ENCODE measurements at regions not wholly inside any gene's neighbourhood (a gene's known extent, or its start where the extent isn't known, plus 50 kb on each side); places are given as distances from the start of the nearest gene placed in this dataset.

DNA sequence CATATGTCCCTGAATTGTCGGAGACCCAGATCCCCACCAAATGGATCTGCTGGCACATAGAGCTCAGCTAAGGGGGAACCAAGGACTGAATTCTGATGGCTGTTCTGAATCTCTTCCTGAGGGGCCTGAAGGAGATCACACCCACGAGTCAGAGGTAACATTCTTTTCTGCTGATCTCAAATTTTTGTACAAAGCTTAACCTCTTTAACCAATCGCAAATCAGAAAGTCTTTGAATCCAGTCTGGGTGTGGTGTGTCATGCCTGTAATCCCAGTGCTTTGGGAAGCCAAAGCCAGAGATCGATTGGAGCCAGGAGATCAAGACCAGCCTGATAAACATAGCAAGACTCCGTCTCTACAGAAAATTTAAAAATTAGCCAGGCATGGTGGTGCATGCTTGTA lies 62.8 kb upstream of the PRRC2C start:
- Histone ChIP-seq H3K4me3 (ENCODE audit: low read depth in 1 of 3, low read length in 3 of 3) (no peak overlapping the region), H3K36me3 (ENCODE audit: control insufficient read depth in 4 of 4, insufficient read depth in 3 of 4, low read depth in 1 of 4, low read length in 3 of 4) (no peaks in the 10 kb centered on the region), H3K27me3 (ENCODE audit: control insufficient read depth in 4 of 4, insufficient read depth in 4 of 4, low read length in 3 of 4) (no peaks in the 10 kb centered on the region), H3K9ac (ENCODE audit: low read depth in 1 of 2, low read length in 2 of 2) (no peak overlapping the region), H3K4me1 (ENCODE audit: control insufficient read depth in 4 of 4, insufficient read depth in 4 of 4, low read length in 3 of 4) (no peaks in the 10 kb centered on the region), H3K27ac (ENCODE audit: low read depth in 1 of 2, low read length in 2 of 2) (no peak overlapping the region), H3K9me3 (ENCODE audit: control insufficient read depth in 4 of 4, low read length in 3 of 4) (no peaks in the 10 kb centered on the region)
- TF ChIP-seq, protein P1, sequence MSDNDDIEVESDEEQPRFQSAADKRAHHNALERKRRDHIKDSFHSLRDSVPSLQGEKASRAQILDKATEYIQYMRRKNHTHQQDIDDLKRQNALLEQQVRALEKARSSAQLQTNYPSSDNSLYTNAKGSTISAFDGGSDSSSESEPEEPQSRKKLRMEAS (IDR thresholded peaks at IDR 0.05) = no peak
- no peak for TF ChIP-seq SP1 (IDR thresholded peaks at IDR 0.05)
- TF ChIP-seq NR2F2 (IDR thresholded peaks at IDR 0.05) = no peak
- no peak for TF ChIP-seq RAD21 (IDR thresholded peaks at IDR 0.05)
- TF ChIP-seq, protein P2, sequence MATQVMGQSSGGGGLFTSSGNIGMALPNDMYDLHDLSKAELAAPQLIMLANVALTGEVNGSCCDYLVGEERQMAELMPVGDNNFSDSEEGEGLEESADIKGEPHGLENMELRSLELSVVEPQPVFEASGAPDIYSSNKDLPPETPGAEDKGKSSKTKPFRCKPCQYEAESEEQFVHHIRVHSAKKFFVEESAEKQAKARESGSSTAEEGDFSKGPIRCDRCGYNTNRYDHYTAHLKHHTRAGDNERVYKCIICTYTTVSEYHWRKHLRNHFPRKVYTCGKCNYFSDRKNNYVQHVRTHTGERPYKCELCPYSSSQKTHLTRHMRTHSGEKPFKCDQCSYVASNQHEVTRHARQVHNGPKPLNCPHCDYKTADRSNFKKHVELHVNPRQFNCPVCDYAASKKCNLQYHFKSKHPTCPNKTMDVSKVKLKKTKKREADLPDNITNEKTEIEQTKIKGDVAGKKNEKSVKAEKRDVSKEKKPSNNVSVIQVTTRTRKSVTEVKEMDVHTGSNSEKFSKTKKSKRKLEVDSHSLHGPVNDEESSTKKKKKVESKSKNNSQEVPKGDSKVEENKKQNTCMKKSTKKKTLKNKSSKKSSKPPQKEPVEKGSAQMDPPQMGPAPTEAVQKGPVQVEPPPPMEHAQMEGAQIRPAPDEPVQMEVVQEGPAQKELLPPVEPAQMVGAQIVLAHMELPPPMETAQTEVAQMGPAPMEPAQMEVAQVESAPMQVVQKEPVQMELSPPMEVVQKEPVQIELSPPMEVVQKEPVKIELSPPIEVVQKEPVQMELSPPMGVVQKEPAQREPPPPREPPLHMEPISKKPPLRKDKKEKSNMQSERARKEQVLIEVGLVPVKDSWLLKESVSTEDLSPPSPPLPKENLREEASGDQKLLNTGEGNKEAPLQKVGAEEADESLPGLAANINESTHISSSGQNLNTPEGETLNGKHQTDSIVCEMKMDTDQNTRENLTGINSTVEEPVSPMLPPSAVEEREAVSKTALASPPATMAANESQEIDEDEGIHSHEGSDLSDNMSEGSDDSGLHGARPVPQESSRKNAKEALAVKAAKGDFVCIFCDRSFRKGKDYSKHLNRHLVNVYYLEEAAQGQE (IDR thresholded peaks at IDR 0.05) = no peak
- TF ChIP-seq, protein P3, sequence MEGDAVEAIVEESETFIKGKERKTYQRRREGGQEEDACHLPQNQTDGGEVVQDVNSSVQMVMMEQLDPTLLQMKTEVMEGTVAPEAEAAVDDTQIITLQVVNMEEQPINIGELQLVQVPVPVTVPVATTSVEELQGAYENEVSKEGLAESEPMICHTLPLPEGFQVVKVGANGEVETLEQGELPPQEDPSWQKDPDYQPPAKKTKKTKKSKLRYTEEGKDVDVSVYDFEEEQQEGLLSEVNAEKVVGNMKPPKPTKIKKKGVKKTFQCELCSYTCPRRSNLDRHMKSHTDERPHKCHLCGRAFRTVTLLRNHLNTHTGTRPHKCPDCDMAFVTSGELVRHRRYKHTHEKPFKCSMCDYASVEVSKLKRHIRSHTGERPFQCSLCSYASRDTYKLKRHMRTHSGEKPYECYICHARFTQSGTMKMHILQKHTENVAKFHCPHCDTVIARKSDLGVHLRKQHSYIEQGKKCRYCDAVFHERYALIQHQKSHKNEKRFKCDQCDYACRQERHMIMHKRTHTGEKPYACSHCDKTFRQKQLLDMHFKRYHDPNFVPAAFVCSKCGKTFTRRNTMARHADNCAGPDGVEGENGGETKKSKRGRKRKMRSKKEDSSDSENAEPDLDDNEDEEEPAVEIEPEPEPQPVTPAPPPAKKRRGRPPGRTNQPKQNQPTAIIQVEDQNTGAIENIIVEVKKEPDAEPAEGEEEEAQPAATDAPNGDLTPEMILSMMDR (IDR thresholded peaks at IDR 0.05; ENCODE audit: low read depth, low read length, missing input control) = no peak
- no peak for TF ChIP-seq FOXA1 (IDR thresholded peaks at IDR 0.05)
- TF ChIP-seq, protein P4, sequence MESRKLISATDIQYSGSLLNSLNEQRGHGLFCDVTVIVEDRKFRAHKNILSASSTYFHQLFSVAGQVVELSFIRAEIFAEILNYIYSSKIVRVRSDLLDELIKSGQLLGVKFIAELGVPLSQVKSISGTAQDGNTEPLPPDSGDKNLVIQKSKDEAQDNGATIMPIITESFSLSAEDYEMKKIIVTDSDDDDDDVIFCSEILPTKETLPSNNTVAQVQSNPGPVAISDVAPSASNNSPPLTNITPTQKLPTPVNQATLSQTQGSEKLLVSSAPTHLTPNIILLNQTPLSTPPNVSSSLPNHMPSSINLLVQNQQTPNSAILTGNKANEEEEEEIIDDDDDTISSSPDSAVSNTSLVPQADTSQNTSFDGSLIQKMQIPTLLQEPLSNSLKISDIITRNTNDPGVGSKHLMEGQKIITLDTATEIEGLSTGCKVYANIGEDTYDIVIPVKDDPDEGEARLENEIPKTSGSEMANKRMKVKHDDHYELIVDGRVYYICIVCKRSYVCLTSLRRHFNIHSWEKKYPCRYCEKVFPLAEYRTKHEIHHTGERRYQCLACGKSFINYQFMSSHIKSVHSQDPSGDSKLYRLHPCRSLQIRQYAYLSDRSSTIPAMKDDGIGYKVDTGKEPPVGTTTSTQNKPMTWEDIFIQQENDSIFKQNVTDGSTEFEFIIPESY (IDR thresholded peaks at IDR 0.05) = no peak
- TF ChIP-seq EGR1 (IDR thresholded peaks at IDR 0.05; ENCODE audit: low read depth in 2 of 2) = no peak
- TF ChIP-seq, protein P5, sequence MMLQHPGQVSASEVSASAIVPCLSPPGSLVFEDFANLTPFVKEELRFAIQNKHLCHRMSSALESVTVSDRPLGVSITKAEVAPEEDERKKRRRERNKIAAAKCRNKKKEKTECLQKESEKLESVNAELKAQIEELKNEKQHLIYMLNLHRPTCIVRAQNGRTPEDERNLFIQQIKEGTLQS (IDR thresholded peaks at IDR 0.05) = no peak
- no peak for TF ChIP-seq TAF1 (conservative IDR thresholded peaks at IDR 0.05)
- TF ChIP-seq HNF4A (conservative IDR thresholded peaks at IDR 0.05) = no peak
- TF ChIP-seq GABPA (IDR thresholded peaks at IDR 0.05 in 1 of 2, conservative IDR thresholded peaks at IDR 0.05 in 1 of 2) = no peak
- no peak for TF ChIP-seq FOXA2 (IDR thresholded peaks at IDR 0.05)
- no peak for TF ChIP-seq RXRA (IDR thresholded peaks at IDR 0.05)
- no peak for DNase-seq (ENCODE audit: low spot score)
- 82% methylated on average over 5 of the region's 5 CpGs for WGBS

DNA sequence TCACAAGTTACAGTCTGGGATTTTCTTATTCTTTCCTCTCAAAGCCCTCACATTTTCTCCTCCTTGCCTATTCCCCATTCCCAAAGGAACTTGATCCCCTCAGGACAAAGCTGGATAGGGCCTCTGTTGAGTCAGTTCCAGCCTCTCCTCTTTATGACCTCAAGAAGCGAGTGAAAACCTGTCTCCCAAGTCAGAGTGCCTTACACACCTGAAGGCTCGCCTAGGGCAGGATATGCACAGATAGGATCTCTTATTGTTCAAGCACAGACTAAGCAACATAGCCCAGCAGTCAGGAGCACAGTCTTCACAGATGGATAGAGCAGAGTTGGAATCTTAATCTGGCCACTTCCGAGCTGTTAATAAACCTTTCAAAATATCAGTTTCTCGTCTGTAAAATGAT lies 60.8 kb upstream of the PRRC2C start:
- H3K4me1 ChIP-seq (ENCODE audit: control insufficient read depth in 4 of 4, insufficient read depth in 4 of 4, low read length in 3 of 4) = no peaks in the 10 kb centered on the region
- DNase-seq (ENCODE audit: low spot score) = no peak
- H3K9me3 ChIP-seq (ENCODE audit: control insufficient read depth in 4 of 4, low read length in 3 of 4) = no peaks in the 10 kb centered on the region
- H3K4me3 ChIP-seq (ENCODE audit: low read depth in 1 of 3, low read length in 3 of 3) = no peak overlapping the region
- WGBS = 79% methylated on average over 4 of the region's 4 CpGs
- no peaks in the 10 kb centered on the region for H3K27me3 ChIP-seq (ENCODE audit: control insufficient read depth in 4 of 4, insufficient read depth in 4 of 4, low read length in 3 of 4)
- no peak overlapping the region for H3K9ac ChIP-seq (ENCODE audit: low read depth in 1 of 2, low read length in 2 of 2)
- no peak overlapping the region for H3K27ac ChIP-seq (ENCODE audit: low read depth in 1 of 2, low read length in 2 of 2)
- H3K36me3 ChIP-seq (ENCODE audit: control insufficient read depth in 4 of 4, insufficient read depth in 3 of 4, low read depth in 1 of 4, low read length in 3 of 4) = no peaks in the 10 kb centered on the region
- TF ChIP-seq FOXA2 (IDR thresholded peaks at IDR 0.05) (no peak), FOXA1 (IDR thresholded peaks at IDR 0.05) (no peak), EGR1 (IDR thresholded peaks at IDR 0.05; ENCODE audit: low read depth in 2 of 2) (no peak), GABPA (IDR thresholded peaks at IDR 0.05 in 1 of 2, conservative IDR thresholded peaks at IDR 0.05 in 1 of 2) (no peak), JUND (IDR thresholded peaks at IDR 0.05) (no peak)
- TF ChIP-seq, protein P4 (IDR thresholded peaks at IDR 0.05) = no peak
- TF ChIP-seq, protein P2 (IDR thresholded peaks at IDR 0.05) = no peak
- TF ChIP-seq, protein P5 (IDR thresholded peaks at IDR 0.05) = no peak
